DND-41 (cell line): ENCODE measurements at regions not wholly inside any gene's neighbourhood (a gene's known extent, or its start where the extent isn't known, plus 50 kb on each side); places are given as distances from the start of the nearest gene placed in this dataset.

Experiments used
- CTCF ChIP-seq: IDR thresholded peaks from 2 replicates; pipeline ENCODE4 v1.5.1; 2012; ENCODE audit warnings: borderline replicate concordance, low read length, moderate library complexity, mild to moderate bottlenecking; ENCODE audit not compliant: poor library complexity, severe bottlenecking; ENCODE audit errors: extremely low read depth
- EZH2 ChIP-seq: IDR thresholded peaks from 3 replicates; pipeline ENCODE4 v1.6.1; 2012; ENCODE audit warnings: borderline replicate concordance, low read depth, mild to moderate bottlenecking, moderate library complexity, low read length, inconsistent platforms; ENCODE audit not compliant: severe bottlenecking

- TF ChIP-seq CTCF = no peak
- no peak for TF ChIP-seq EZH2
These were observed 281.1 kb downstream of the ZNF516 start for GRCh38 chr18:76213991-76214390.
